Thyroid gland (tissue), 4 donors: ENCODE measurements at regions not wholly inside any gene's neighbourhood (a gene's known extent, or its start where the extent isn't known, plus 50 kb on each side); places are given as distances from the start of the nearest gene placed in this dataset.

Experiments
- DNase-seq, 2 donors: peaks; one replicate each; pipeline ENCODE4 v3.0.0-alpha.2; 2019
- H3K27ac ChIP-seq, 3 donors: fragments of 200-600 bp; sonication (generic); 1 replicate in 2 of 3; 2 replicates in 1 of 3; pipeline ENCODE4 v1.5.1; 2016 to 2019; ENCODE audit warnings: mild to moderate bottlenecking in 1 of 3, moderate library complexity in 1 of 3
- H3K27me3 ChIP-seq: fragments of 200-600 bp; sonication (generic); one replicate; pipeline ENCODE4 v1.5.1; 2019
- H3K36me3 ChIP-seq, 2 donors: fragments of 200-600 bp; sonication (generic); one replicate each; pipeline ENCODE4 v1.5.1; 2016 to 2019
- H3K4me1 ChIP-seq, 2 donors: fragments of 200-600 bp; sonication (generic); one replicate each; pipeline ENCODE4 v1.5.1; 2017 to 2019
- H3K4me3 ChIP-seq, 3 donors: fragments of 200-600 bp; sonication (generic); replicated peaks in 1 of 3; 1 replicate in 2 of 3; 2 replicates in 1 of 3; pipeline ENCODE4 v1.5.1; 2016; ENCODE audit warnings: mild to moderate bottlenecking in 1 of 3
- H3K9me3 ChIP-seq: fragments of 200-600 bp; sonication (generic); one replicate; pipeline ENCODE4 v1.5.1; 2017
- POLR2A ChIP-seq, 2 donors: fragments of 450-650 bp; IDR thresholded peaks; one replicate each; pipeline ENCODE4 v1.6.1; 2017; ENCODE audit warnings: antibody characterized with exemption in 2 of 2, mild to moderate bottlenecking in 2 of 2, moderate library complexity in 1 of 2
- WGBS, 2 donors: methylation state at CpG; one replicate each; pipeline ENCODE4 v1.1.5; 2017; 5-methylcytosine and 5-hydroxymethylcytosine counted together
- intact Hi-C: fragments of 100-400 bp; cut with DNase I; formaldehyde crosslinking; loops from one replicate; pipeline ENCODE4 v1.15.1; 2023
- TF ChIP-seq, protein P1 (sequence below), 6 experiments: fragments of 200-600 bp in 3 of 6; fragments of 450-650 bp in 3 of 6; sonication (generic) in 3 of 6; IDR thresholded peaks; one replicate each; pipeline ENCODE4 v1.5.1; 2016 to 2019; ENCODE audit warnings: antibody characterized with exemption in 6 of 6, mild to moderate bottlenecking in 2 of 6, inconsistent platforms in 1 of 6, moderate library complexity in 1 of 6

DNA sequence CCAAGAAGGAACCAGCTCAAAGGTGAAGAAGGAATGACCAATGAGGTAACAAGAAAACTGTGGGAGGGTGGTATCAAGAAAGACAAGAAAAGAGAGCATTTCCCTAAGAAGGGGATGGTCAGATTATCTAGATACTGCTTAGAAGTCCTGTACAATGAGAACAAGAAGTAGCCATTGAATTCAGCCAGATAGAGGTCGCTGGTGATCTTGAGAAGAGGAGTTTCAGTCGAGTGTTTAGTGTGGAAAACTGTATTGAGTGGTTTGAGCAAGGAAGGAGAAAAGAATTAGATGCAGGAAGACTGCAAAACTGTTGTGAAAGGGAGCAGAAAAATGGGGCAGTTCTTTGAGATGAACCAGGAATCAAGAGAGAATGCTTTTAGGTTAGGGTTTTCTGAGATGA lies 74.6 kb upstream of the FAT3 start:
- H3K27ac ChIP-seq: no peak overlapping the region
- WGBS, 2 donors: 36 to 40% methylated on average over 2 of the region's 2 CpGs
- no peaks in the 10 kb centered on the region for H3K36me3 ChIP-seq
- no peaks in the 10 kb centered on the region for H3K4me1 ChIP-seq
- H3K9me3 ChIP-seq: no peaks in the 10 kb centered on the region
- DNase-seq: no peak
- no peak for TF ChIP-seq POLR2A (IDR thresholded peaks at IDR 0.05)
- H3K27me3 ChIP-seq: no peaks in the 10 kb centered on the region
- intact Hi-C loops: no loop called here
- H3K4me3 ChIP-seq: no peak overlapping the region

DNA sequence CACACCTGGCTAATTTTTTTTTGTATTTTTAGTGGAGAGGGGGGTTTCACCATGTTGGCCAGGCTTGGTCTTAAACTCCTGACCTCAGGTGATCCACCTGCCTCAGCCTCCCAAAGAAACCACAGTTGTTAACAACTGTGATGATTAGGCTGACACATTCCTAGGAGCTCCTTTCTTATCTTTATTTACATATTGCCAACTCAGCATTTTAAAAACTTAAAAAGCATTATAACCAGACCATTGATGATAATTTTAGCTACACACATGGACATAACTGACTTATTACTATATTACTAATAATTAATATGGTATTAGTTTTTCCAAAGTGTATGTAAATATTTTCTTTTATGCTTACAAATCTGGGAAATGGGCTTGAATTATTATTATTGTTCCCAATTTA lies 82.9 kb upstream of the FAT3 start:
- Histone ChIP-seq H3K36me3 (no peaks in the 10 kb centered on the region), H3K4me1 (no peaks in the 10 kb centered on the region), H3K4me3 (no peak overlapping the region), H3K27ac (no peak overlapping the region), H3K9me3 (no peaks in the 10 kb centered on the region), H3K27me3 (no peaks in the 10 kb centered on the region)
- TF ChIP-seq, protein P1, sequence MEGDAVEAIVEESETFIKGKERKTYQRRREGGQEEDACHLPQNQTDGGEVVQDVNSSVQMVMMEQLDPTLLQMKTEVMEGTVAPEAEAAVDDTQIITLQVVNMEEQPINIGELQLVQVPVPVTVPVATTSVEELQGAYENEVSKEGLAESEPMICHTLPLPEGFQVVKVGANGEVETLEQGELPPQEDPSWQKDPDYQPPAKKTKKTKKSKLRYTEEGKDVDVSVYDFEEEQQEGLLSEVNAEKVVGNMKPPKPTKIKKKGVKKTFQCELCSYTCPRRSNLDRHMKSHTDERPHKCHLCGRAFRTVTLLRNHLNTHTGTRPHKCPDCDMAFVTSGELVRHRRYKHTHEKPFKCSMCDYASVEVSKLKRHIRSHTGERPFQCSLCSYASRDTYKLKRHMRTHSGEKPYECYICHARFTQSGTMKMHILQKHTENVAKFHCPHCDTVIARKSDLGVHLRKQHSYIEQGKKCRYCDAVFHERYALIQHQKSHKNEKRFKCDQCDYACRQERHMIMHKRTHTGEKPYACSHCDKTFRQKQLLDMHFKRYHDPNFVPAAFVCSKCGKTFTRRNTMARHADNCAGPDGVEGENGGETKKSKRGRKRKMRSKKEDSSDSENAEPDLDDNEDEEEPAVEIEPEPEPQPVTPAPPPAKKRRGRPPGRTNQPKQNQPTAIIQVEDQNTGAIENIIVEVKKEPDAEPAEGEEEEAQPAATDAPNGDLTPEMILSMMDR (IDR thresholded peaks at IDR 0.05): no peak
- TF ChIP-seq POLR2A (IDR thresholded peaks at IDR 0.05): no peak
- DNase-seq: no peak
- intact Hi-C loops: no loop called here

DNA sequence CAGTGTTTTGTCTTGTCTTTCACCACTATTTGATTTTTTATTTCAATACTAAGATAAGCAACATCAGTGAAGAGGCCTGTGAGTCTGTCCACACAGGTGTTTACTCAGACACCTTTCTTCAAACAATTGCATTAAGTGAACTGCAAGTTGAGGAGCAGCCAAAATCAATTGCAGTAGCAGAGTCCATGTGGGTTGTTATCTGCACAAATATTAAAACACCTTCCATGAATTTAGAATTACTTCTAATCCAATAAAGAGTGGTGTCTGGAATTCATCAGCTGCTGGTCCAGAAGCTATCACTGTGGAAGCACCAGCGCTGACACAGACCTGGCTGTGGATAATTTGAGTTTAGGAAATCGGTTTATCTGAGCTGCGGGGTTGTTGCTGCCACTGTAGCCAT lies 83.5 kb upstream of the FAT3 start:
- TF ChIP-seq, protein P1 (IDR thresholded peaks at IDR 0.05): no peak
- no peak for TF ChIP-seq POLR2A (IDR thresholded peaks at IDR 0.05)
- Histone ChIP-seq H3K27me3 (no peaks in the 10 kb centered on the region), H3K4me1 (no peaks in the 10 kb centered on the region), H3K9me3 (no peaks in the 10 kb centered on the region), H3K4me3 (no peak overlapping the region), H3K36me3 (no peaks in the 10 kb centered on the region), H3K27ac (no peak overlapping the region)
- 77 to 87% methylated on average over 3 of the region's 3 CpGs for WGBS, 2 donors
- intact Hi-C loops: no loop called here
- no peak for DNase-seq

GRCh38 chr11:92140021-92140420 lies 84.6 kb upstream of the FAT3 start:
- H3K9me3 ChIP-seq: no peaks in the 10 kb centered on the region
- no peaks in the 10 kb centered on the region for H3K27me3 ChIP-seq
- no peak overlapping the region for H3K27ac ChIP-seq
- 72 to 78% methylated on average over 2 of the region's 2 CpGs for WGBS, 2 donors
- no peak for DNase-seq
- H3K36me3 ChIP-seq: no peaks in the 10 kb centered on the region
- intact Hi-C loops: no loop called here
- H3K4me3 ChIP-seq: no peak overlapping the region
- H3K4me1 ChIP-seq: no peaks in the 10 kb centered on the region
- no peak for TF ChIP-seq POLR2A (IDR thresholded peaks at IDR 0.05)
- TF ChIP-seq, protein P1 (IDR thresholded peaks at IDR 0.05): no peak

DNA sequence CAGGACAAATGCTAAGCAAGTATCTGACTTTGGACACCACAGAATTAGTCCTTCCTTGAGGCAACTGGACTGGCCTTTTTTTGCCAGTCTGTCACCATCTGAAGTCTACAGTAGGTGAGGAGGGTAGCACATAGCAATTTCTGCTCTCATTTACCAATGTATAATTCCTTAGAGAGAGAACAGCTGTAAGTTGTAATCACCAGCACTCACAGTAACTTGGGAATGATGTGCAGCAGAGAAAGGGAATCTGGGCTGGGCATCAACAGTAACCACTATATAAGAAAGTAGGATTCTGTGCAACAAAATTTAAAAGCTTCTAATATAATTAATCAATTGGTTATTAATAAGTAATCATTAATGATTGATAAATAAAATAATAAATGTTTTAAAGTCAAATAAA lies 86.3 kb upstream of the FAT3 start:
- Histone ChIP-seq H3K4me3 (no peak overlapping the region), H3K4me1 (no peaks in the 10 kb centered on the region), H3K36me3 (no peaks in the 10 kb centered on the region), H3K9me3 (no peaks in the 10 kb centered on the region), H3K27me3 (no peaks in the 10 kb centered on the region), H3K27ac (no peak overlapping the region)
- intact Hi-C loops: no loop called here
- TF ChIP-seq, protein P1 (IDR thresholded peaks at IDR 0.05): no peak
- TF ChIP-seq POLR2A (IDR thresholded peaks at IDR 0.05): no peak
- no peak for DNase-seq

GRCh38 chr11:92137747-92138146 lies 86.9 kb upstream of the FAT3 start:
- Histone ChIP-seq H3K27ac (no peak overlapping the region), H3K4me3 (no peak overlapping the region), H3K9me3 (no peaks in the 10 kb centered on the region), H3K36me3 (no peaks in the 10 kb centered on the region), H3K4me1 (no peaks in the 10 kb centered on the region), H3K27me3 (no peaks in the 10 kb centered on the region)
- no peak for DNase-seq
- TF ChIP-seq POLR2A (IDR thresholded peaks at IDR 0.05): no peak
- TF ChIP-seq, protein P1 (IDR thresholded peaks at IDR 0.05): no peak
- intact Hi-C loops: no loop called here
- WGBS, 2 donors: 21 to 28% methylated on average over 2 of the region's 2 CpGs
